ENCODE measurements at regions not wholly inside any gene's neighbourhood (a gene's known extent, or its start where the extent isn't known, plus 50 kb on each side); places are given as distances from the start of the nearest gene placed in this dataset.

- no peak for TF ChIP-seq CTCF (IDR thresholded peaks at IDR 0.05)
- TF ChIP-seq POLR2A (IDR thresholded peaks at IDR 0.05), result no peak
- TF ChIP-seq POLR2AphosphoS5 (IDR thresholded peaks at IDR 0.05), result no peak
- no peak for TF ChIP-seq EP300 (IDR thresholded peaks at IDR 0.05; ENCODE audit: low read depth)
Measured at GRCh38 chr5:53172630-53173029, 63.1 kb upstream of the MOCS2 start.
